ENCODE measurements at regions not wholly inside any gene's neighbourhood (a gene's known extent, or its start where the extent isn't known, plus 50 kb on each side); places are given as distances from the start of the nearest gene placed in this dataset.

DNA sequence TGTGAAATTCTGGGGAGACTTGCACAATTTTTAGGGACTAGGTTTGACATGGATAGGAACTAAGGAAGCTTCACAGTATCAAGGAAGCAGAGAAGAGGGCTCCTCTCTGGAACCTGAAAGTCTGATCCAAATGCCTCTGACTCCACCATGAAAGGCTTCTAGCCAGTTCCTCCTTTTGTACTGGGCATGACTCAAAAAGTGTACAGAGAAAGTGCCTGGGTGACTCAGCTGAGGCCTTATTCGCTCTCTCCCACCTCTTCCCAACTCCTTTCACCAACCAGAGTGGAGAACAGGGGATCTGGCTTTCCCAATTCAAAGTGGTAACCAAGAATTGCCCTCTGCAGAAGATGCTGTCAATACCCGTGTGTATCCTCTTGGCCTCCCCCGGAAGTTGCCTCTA lies 342.9 kb upstream of the PROK2 start:
- Histone ChIP-seq H2BK20ac (ENCODE audit: low read depth, low read length, poor library complexity, severe bottlenecking) (no peak overlapping the region), H3K14ac (ENCODE audit: insufficient read depth, low read length) (no peak overlapping the region), H2BK15ac (ENCODE audit: low read depth, low read length) (no peak overlapping the region), H2BK120ac (ENCODE audit: low read depth, low read length, poor library complexity, severe bottlenecking) (no peak overlapping the region), H3K4ac (ENCODE audit: low read depth, low read length) (no peak overlapping the region), H4K5ac (ENCODE audit: insufficient read length, low read depth, low read length) (no peak overlapping the region), H3K56ac (ENCODE audit: insufficient read length, low read depth, low read length) (no peak overlapping the region), H3K23ac (ENCODE audit: insufficient read length, low read depth, low read length) (no peak overlapping the region), H2AK5ac (ENCODE audit: insufficient read length, low read length) (no peak overlapping the region), H3T11ph (ENCODE audit: low read length) (no peak overlapping the region), H3K18ac (ENCODE audit: insufficient read length, low read depth, low read length) (no peak overlapping the region), H3K4me1 (ENCODE audit: insufficient read depth, low read length) (no peaks in the 10 kb centered on the region), H4K91ac (ENCODE audit: insufficient read length, low read depth, low read length) (no peak overlapping the region), H3K23me2 (ENCODE audit: insufficient read length, low read depth, low read length, poor library complexity, severe bottlenecking) (no peaks in the 10 kb centered on the region), H3K4me2 (ENCODE audit: insufficient read depth, insufficient read length, low read length) (no peak overlapping the region), H4K20me1 (ENCODE audit: control insufficient read depth, insufficient read depth, insufficient read length) (no peaks in the 10 kb centered on the region), H2AFZ (ENCODE audit: low read length) (no peak overlapping the region), H3K27me3 (ENCODE audit: insufficient read depth, low read length) (no peaks in the 10 kb centered on the region), H3K79me1 (ENCODE audit: insufficient read depth, low read depth, low read length, poor library complexity, severe bottlenecking) (no peaks in the 10 kb centered on the region), H4K8ac (replicated peaks; ENCODE audit: insufficient read length, low read depth, low read length) (no peak overlapping the region), H3K9me3 (ENCODE audit: control insufficient read depth, low read depth, low read length) (no peaks in the 10 kb centered on the region), H2BK12ac (ENCODE audit: insufficient read length, low read depth, low read length) (no peak overlapping the region), H2BK5ac (ENCODE audit: insufficient read length, low read length) (no peak overlapping the region), H3K9ac (ENCODE audit: extremely low read depth, insufficient read length, low read length) (no peak overlapping the region), H3K79me2 (ENCODE audit: insufficient read depth, low read length) (no peaks in the 10 kb centered on the region), H3K27ac (ENCODE audit: insufficient read length, low read depth, low read length) (no peak overlapping the region)
- H3K27ac Mint-ChIP-seq = no peak overlapping the region
- H3K9me3 Mint-ChIP-seq = no peaks in the 10 kb centered on the region; a peak in 2 of 5 replicates
- peaks cover 2% of the 10 kb centered on the region for H3K27me3 Mint-ChIP-seq (ENCODE audit: low read depth)
- H3K36me3 Mint-ChIP-seq (ENCODE audit: insufficient read depth in 1 of 3, low read depth in 3 of 3) = no peaks in the 10 kb centered on the region
- DNase-seq = no peak
- no peaks in the 10 kb centered on the region for H3K4me1 Mint-ChIP-seq
- H3K4me3 Mint-ChIP-seq = no peak overlapping the region
- WGBS (ENCODE audit: extremely low coverage, insufficient read length, low lambda C conversion rate) = no CpG with 5 or more reads among the region's 3 CpGs
- TF ChIP-seq CTCF (conservative IDR thresholded peaks at IDR 0.05) = no peak

All from H9 (cell line).